Heart left ventricle (tissue), 16 donors: ENCODE measurements at regions not wholly inside any gene's neighbourhood (a gene's known extent, or its start where the extent isn't known, plus 50 kb on each side); places are given as distances from the start of the nearest gene placed in this dataset.

Experiments used
- ATAC-seq, 4 donors: fragments of 200-7000 bp; cut with Tn5 transposase; one replicate each; pipeline ENCODE4 v1.9.1; 2020 to 2022; ENCODE audit warnings: moderate library complexity in 4 of 4, mild to moderate bottlenecking in 3 of 4, moderate number of reproducible peaks in 1 of 4
- DNase-seq, 5 donors: peaks; one replicate each; pipeline ENCODE4 v3.0.0-alpha.2; 2020
- H3K27ac ChIP-seq, 12 donors: fragments of 200-600 bp; sonication (generic) in 4 of 12; one replicate each; pipeline versions ENCODE4 v1.5.0 to v1.8.0; 2016 to 2022; ENCODE audit warnings: mild to moderate bottlenecking in 2 of 12
- H3K27me3 ChIP-seq, 9 donors: fragments of 200-600 bp; sonication (generic) in 2 of 9; one replicate each; pipeline versions ENCODE4 v1.5.1 to v1.8.0; 2016 to 2022; ENCODE audit warnings: mild to moderate bottlenecking in 3 of 9
- H3K36me3 ChIP-seq, 9 donors: fragments of 200-600 bp; sonication (generic) in 2 of 9; one replicate each; pipeline versions ENCODE4 v1.5.0 to v1.8.0; 2018 to 2022; ENCODE audit warnings: mild to moderate bottlenecking in 2 of 9
- H3K4me1 ChIP-seq, 12 donors: fragments of 200-600 bp; sonication (generic) in 4 of 12; one replicate each; pipeline versions ENCODE4 v1.5.0 to v1.8.0; 2016 to 2022; ENCODE audit warnings: mild to moderate bottlenecking in 3 of 12
- H3K4me3 ChIP-seq, 12 donors: fragments of 200-600 bp; sonication (generic) in 4 of 12; one replicate each; pipeline versions ENCODE4 v1.5.0 to v1.8.0; 2017 to 2022; ENCODE audit warnings: mild to moderate bottlenecking in 9 of 12, moderate library complexity in 4 of 12
- H3K9me3 ChIP-seq, 12 donors: fragments of 200-600 bp; sonication (generic) in 4 of 12; one replicate each; pipeline versions ENCODE4 v1.5.0 to v1.8.0; 2016 to 2022; ENCODE audit warnings: mild to moderate bottlenecking in 1 of 12
- CTCF ChIP-seq, 12 donors: fragments of 200-600 bp; sonication (generic) in 4 of 12; IDR thresholded peaks; one replicate each; pipeline versions ENCODE4 v1.5.0 to v1.8.0; 2018 to 2022; ENCODE audit warnings: antibody characterized with exemption in 12 of 12, mild to moderate bottlenecking in 5 of 12
- POLR2A ChIP-seq, 2 donors: fragments of 450-650 bp; IDR thresholded peaks; one replicate each; pipeline ENCODE4 v1.6.1; 2017; ENCODE audit warnings: antibody characterized with exemption in 2 of 2, mild to moderate bottlenecking in 2 of 2, moderate library complexity in 2 of 2
- WGBS, 4 donors: extraction: QIAGEN DNeasy Blood & Tissue Kit in 2 of 4; methylation state at CpG; one replicate each; pipeline versions ENCODE4 v1.1.5 to v1.1.7; 2013 to 2018; 5-methylcytosine and 5-hydroxymethylcytosine counted together
- intact Hi-C, 10 donors: fragments of 100-400 bp; cut with DNase I; formaldehyde crosslinking; loops; one replicate each; pipeline versions ENCODE4 v1.11.1 to v1.14.2; 2022
- donor health status: ischemic (EF 13 %, LVEDD 7.1; RV severe dilation, severe dysfunction).
- donor health status: healthy with polysubstance abuse.
- donor health status: DM: no; HTN: yes; CAD: no.
- donor health status: DM: no; HTN: no; CAD: no.
- donor health status: ischemic (EF 25% LVEDD 6.9; RV normal size, moderate dysfunction).
- donor health status: ischemic (EF 25% LVEDD 5.7; RV mildly dilated, moderate dysfunction).
- donor health status: healthy.
- donor health status: DM: yes; HTN: yes; CAD: no.
- donor health status: ischemic (EF 35%, LVEDD 5.7; RV mildly dilated, moderate dysfunction).
- donor health status: nonischemic (EF 11% LVEDD 7.7; RV severe dilation, severe dysfunction).
- donor health status: DM: yes; HTN: yes; CAD: no.
- donor health status: PGD.
- donor health status: ischemic (EF 29% LVEDD 5.4; RV normal size, mild dysfunction).
- donor health status: nonischemic (EF 23%, LVEDD 6.1; RV moderate dilation, normal function).

- no peak for ATAC-seq
- no peak overlapping the region for H3K4me3 ChIP-seq
- intact Hi-C loops: no loop called here
- 59 to 76% (median 67%) methylated on average over 7 of the region's 7 CpGs for WGBS, 4 donors
- no peak for DNase-seq
- no peak for TF ChIP-seq CTCF (IDR thresholded peaks at IDR 0.05)
- no peak for TF ChIP-seq POLR2A (IDR thresholded peaks at IDR 0.05)
- no peaks in the 10 kb centered on the region for H3K27me3 ChIP-seq
- no peaks in the 10 kb centered on the region for H3K4me1 ChIP-seq
- no peak overlapping the region for H3K27ac ChIP-seq
- no peaks in the 10 kb centered on the region for H3K36me3 ChIP-seq
- H3K9me3 ChIP-seq: no peaks in the 10 kb centered on the region
Observed at GRCh38 chr13:76131551-76131950, 495.4 kb downstream of the LMO7 start.

GRCh38 chr13:76129305-76130000 is 493.3 kb downstream of the LMO7 start:
- no peaks in the 10 kb centered on the region for H3K4me1 ChIP-seq
- TF ChIP-seq CTCF (IDR thresholded peaks at IDR 0.05): no peak
- TF ChIP-seq POLR2A (IDR thresholded peaks at IDR 0.05): no peak
- H3K9me3 ChIP-seq: peaks cover 0 to 11% (median 3%) of the 10 kb centered on the region in 12 donors
- no peaks in the 10 kb centered on the region for H3K36me3 ChIP-seq
- no peak for DNase-seq
- WGBS, 4 donors: 33 to 37% (median 36%) methylated on average over 6 of the region's 6 CpGs
- ATAC-seq: peak in 2 of 4 donors; percentile 41 to 58
- intact Hi-C loops: no loop called here
- H3K4me3 ChIP-seq: no peak overlapping the region
- no peaks in the 10 kb centered on the region for H3K27me3 ChIP-seq
- no peak overlapping the region for H3K27ac ChIP-seq

- Histone ChIP-seq H3K27me3 (no peaks in the 10 kb centered on the region), H3K9me3 (peaks cover 0 to 26% (median 18%) of the 10 kb centered on the region in 12 donors), H3K4me3 (no peak overlapping the region), H3K36me3 (no peaks in the 10 kb centered on the region), H3K4me1 (no peaks in the 10 kb centered on the region), H3K27ac (no peak overlapping the region)
- no peak for ATAC-seq
- no peak for TF ChIP-seq CTCF (IDR thresholded peaks at IDR 0.05)
- no peak for DNase-seq
- intact Hi-C loops: no loop called here
Observed at GRCh38 chr13:76127922-76128321, 491.8 kb downstream of the LMO7 start.

- H3K4me3 ChIP-seq: no peak overlapping the region
- peaks cover 0 to 44% (median 25%) of the 10 kb centered on the region in 12 donors for H3K9me3 ChIP-seq
- no peaks in the 10 kb centered on the region for H3K36me3 ChIP-seq
- no peak for TF ChIP-seq POLR2A (IDR thresholded peaks at IDR 0.05)
- TF ChIP-seq CTCF (IDR thresholded peaks at IDR 0.05): no peak
- intact Hi-C loops: no loop called here
- H3K27me3 ChIP-seq: no peaks in the 10 kb centered on the region
- no peaks in the 10 kb centered on the region for H3K4me1 ChIP-seq
- no peak overlapping the region for H3K27ac ChIP-seq
- DNase-seq: no peak
- ATAC-seq: no peak
Observed at GRCh38 chr13:76123548-76123947, 487.4 kb downstream of the LMO7 start.
